Activated CD8-positive, alpha-beta memory T cell treated with anti-CD3 and anti-CD28 coated beads for 24 hours (primary cell): ENCODE measurements at regions not wholly inside any gene's neighbourhood (a gene's known extent, or its start where the extent isn't known, plus 50 kb on each side); places are given as distances from the start of the nearest gene placed in this dataset.
"Not testable (repeated sequence)": the region's sequence is repeated elsewhere in the genome, so short reads cannot be mapped to it uniquely, and the experiment has no call there.

Experiments
- DNase-seq: peaks from one replicate; pipeline ENCODE4 v3.0.0-alpha.2; 2020

DNA sequence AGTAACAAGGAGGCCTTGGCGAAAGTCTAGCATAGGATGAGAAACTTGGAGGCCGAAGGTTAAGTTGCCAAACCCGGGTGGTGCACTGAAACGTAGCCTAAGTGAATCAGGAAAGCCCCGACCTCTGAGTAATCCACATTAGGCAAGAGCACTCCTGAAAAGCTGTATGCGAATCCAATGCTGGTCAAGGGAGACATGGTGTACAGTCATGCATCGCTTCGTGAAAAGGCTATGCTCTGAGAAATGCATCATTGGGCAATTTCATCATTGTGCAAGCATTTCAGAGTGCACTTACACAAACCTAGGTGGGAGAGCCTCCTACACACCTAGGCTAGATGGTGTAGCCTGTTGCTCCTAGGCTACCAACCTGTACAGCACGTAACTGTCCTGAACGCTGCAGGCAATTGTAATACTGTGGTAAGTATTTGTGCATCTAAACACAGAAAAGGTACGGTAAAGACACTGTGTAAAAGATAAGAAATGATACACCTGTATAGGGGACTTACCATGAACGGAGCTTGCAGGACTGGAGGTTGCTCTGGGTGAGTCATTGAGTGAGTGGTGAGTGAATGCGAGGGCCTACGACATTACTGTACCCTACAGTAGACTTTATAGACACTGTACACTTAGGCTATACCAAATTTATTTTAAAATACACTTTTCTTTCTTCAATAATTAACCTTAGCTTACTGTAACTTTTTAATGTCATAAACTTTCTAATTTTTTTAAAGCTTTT, 222.5 kb downstream of the SHQ1 start:
- DNase-seq: no peak

DNA sequence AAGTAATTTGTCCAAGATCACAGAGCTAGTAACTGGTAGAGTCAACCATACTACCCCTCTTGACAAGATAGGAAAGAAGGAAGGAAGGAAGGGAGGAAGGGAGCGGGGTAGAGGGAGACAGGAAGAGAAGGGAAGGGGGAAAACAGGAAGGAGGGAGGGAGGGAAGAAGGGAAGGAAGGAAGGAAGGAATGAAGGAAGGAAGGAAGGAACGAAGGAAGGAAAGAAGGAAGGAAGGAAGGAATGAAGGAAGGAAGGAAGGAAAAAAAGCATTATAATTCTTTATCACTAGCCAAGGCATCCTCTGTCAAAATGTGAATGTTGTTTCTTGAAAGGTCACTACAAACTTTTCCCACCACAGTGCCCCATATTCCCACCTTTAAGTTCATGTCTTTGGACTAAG, 223.6 kb downstream of the SHQ1 start:
- no peak for DNase-seq

DNA sequence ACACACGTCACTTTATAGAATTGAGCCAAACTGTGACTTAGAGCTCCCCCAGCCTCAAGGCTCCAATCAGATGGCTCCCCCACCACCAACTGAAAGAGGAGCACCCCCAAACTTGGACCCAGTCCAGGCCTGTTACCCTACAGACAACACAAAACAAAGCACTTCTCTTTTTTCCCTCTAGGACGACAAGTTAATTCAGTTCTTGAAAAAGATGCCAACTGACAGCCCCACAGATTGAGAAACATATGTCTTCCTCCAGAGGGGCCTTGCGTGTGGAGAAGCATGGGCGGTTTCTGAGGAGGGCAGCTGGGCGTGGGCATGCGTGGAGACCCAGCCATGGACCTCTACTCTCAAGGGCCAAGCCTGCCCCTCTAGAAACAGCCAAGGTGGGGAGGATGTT, 229.5 kb downstream of the SHQ1 start:
- no peak for DNase-seq

DNA sequence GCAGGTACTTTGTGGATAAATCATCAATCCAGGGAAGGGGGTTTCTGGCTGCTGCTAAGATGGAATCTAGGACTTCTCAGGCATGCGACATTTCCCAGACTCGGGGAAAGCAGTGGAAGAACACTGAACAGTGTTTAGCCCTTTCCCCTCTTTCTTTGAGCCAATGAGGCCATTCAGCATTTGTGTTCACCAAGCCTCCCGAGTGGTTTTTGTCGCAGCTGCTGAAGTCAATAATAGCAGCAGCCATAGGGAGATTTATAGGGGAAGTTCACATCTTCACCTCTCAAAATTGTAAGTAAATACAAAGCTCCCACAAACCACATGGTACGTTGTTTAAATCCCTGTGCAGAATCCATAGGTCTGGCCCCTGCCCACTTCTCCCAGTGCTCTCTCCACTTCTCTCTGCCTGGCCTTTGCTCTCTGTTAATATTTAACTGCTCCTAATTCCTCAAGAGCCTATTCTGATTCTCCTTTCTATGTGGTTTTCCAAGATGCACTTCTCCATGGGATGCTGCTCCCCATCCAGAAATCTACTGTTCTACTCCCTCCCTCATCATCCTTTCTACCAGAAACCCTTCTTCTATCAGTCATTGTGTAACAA, 230.7 kb downstream of the SHQ1 start:
- no peak for DNase-seq

DNA sequence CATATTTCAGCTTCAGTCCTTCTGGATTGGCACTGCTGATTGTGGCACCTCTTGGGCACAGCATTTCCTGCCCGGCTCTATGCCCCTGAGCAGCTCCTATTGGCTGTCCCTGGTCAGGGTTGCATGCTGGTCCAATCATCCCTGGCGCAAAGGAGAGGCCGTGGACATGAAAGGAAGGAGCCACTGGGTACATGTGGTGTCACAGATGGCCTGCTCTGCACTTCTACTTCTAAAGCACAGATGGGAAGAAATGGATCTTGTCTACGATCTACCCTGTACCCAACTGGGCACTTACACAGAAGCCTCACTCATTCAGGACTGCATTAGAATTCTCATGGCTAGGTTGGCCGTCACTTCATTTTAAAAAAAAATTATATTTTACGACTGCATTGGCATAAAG, 232.5 kb downstream of the SHQ1 start:
- DNase-seq: no peak

DNA sequence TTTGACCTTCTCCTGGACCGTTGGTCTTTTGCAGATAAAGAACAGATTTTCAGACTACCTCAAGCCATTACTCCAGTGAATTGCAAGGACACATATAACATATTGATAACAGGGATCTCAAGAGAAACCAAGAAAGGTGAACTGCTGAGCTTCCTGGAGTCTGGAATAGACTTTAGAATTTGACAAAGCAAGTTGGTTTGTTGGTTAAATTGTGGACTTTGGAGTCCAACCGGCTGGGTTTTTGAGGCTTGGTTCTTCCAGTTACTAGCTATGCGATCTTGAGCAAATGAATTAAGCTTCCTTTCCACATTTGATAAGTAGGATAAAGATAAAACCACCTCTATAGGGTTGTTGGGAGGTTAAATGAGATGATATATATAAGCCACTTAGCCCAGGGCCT, 233.1 kb downstream of the SHQ1 start:
- no peak for DNase-seq

DNA sequence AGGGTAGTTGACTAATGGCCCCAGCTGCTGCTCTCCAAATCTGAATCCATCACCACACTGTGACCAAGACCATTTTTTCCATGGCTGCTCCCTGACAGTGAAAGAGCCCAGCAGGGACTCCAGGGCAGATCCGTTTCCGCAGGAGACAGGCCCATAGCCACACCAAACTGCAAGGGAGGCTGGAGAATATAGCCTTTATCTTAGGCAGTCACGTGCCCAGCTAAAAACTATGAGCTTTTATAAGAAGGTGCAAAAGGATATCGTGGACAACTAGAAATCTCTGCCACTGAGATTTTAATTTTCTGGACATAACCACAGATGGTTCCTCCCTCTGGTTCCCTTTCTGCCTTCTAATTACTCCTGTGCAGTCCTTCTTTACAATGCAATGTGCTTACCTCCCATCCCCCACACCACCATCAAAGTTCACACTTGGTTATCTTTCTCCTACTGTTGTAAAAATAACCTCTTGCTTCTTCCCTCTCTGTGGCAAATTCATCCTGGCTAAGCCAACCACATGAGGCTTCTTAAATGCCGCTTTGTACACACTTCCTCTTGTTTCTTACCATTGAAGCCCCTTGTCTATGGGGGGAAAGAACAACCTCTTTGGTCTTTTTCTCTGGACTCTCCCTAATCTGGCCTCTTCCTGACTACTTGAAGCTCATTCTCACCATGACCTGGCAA, 233.7 kb downstream of the SHQ1 start:
- DNase-seq: no peak

DNA sequence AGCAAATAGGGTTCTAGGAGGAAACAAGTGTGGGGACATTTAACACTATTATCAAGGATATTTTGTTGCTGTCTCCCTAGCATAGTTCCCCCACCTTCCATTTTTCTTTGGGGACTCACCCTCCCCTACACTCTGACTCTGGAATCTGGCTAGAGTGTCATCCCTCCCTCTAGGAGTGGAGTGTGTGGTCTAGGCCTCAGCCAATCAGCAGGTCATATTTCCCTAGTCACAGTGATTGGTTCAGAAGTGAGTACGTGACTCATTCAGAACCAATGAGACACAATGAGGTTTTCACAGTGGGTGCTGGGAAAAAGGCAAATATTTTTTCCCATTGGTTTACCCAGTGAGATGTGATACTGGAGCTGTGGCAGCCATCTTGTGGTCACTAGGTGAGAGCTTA, 234.4 kb downstream of the SHQ1 start:
- DNase-seq: no peak

DNA sequence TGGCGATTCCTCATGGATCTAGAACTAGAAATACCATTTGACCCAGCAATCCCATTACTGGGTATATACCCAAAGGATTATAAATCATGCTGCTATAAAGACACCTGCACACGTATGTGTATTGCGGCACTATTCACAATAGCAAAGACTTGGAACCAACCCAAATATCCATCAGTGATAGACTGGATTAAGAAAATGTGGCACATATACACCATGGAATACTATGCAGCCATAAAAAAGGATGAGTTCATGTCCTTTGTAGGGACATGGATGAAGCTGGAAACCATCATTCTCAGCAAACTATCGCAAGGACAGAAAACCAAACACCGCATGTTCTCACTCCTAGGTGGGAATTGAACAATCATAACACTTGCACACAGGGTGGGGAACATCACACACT, 239.1 kb downstream of the SHQ1 start:
- DNase-seq: not testable (repeated sequence)

DNA sequence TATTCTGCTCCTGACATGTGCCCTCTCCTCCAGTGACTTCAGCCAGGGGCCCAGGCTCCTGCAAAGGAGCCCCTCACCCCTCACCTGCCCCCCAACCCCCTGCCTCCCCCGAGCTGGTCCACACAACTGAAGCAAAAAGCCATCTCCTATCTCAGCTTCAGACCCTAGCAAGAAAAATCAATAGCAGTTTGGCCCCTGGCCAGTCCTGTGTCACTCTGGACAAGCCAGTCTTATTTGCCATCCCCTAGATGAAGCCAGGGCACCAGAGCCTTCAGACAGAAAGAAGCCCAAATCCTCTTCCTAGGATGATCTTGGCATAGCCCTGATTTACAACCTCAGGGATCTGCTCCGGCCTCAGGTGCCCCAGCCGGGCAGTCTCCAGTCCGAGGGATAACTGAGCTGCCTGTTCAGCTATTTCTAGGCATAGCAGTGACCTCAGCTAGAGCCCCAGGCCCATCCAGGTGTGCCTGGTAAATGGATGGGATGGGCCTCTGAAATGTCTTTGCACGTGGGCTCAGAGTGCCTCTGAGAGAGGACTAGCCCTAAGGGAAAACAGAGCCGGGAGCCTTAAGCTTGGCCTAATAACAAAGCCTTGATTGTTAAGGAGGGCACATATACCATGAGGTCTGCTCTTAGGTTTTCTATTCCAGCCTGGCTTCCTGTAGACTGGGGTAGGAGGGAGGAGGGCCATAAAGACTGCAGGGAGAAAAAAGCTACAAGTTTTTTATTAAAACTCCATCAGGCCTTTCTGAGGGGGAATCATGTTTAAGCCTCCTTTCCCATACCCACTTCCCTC, 242.0 kb downstream of the SHQ1 start:
- DNase-seq: no peak

DNA sequence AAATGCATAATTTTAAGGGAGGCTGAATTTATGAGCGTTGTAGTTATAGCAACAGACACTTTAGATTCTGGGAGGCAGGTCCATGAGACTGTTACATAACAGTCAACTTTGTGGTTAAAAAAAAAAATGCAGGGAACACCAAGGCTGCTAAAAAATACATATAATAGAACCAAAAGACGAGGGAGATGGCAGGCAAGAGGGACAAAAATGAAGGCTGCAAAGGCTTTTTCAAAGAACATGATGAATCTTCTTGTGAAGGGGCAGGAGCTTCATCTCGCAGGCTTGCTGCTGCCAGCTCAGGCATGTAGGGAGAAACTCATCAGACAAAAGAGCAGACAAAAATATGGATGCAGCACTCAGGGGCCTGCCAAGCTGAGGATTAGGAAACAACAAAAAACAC, 243.9 kb downstream of the SHQ1 start:
- no peak for DNase-seq

DNA sequence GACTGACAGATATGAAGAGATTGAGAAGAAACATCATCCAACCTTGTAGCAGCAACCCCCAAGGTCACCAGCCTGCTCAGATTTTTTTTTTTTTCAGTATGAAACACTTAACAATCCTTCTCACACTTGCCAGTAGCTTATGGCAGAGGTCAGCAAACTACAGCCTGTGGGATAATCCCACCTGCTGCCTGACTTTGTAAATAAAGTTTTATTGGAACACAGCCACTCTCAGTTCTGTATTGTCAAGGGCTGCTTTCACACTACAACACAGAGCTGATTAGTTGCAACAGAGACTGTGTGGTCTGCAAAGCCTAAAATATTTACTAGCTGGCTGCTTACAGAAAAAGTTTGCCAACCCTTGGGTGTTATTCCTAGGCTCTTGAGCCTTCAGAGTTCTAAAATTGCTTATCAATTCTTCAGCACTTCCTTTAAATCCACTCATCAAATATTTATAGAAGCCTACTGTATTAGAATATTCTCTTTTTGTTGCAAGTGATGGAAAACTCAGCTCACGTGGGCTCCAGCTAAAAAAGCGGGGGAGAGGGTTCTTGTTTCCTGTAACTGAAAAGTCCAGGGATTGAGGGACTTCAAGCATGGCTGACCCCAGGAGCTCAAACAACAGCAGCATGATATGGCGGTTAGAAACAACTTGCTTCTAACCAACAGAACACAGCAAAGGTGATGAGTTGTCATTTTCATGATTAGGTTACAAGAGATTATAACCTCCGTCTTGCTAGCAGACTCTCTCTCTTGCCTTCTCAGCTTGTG, 246.1 kb downstream of the SHQ1 start:
- DNase-seq: no peak

DNA sequence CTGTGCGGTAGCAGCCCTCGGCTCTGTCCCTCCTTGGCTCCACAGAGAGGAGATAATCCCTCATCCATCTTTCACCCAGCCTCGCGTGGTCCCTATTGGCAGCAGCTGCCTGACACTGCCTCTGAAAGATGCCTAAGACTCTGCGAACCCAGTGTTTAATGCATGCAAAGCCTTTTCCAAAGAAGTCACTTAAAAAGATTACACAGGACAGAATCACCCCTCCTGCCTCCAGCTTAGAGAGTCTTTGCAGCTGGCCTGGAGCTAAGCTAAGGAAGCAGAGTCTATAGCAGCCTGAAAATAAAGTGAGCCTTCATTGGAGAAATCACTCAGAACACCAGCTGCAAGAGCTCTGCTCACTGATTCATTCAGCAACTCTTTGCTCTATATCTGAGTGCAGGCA, 247.2 kb downstream of the SHQ1 start:
- DNase-seq: no peak

DNA sequence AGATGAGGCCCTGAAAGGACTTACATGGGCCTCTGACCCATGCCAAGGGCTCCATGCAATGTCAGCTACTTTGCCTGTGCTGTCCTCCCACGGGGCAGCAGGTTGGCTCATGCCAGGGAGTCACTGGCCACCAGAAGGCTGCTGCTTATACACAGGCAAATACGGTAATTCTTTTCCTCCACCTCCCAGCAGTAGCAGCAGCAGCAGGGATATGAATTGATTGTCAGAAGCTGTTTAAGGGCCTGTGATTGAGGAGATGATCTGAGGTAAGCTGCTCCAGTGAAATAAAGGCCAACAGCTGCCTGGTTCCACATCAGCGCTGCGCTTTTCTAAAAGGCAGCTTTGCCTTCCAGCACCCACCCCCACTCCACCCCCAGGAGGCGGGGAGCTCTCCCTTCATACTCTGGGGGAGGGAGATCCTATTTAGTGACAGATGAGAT, 250.5 kb downstream of the SHQ1 start:
- no peak for DNase-seq

DNA sequence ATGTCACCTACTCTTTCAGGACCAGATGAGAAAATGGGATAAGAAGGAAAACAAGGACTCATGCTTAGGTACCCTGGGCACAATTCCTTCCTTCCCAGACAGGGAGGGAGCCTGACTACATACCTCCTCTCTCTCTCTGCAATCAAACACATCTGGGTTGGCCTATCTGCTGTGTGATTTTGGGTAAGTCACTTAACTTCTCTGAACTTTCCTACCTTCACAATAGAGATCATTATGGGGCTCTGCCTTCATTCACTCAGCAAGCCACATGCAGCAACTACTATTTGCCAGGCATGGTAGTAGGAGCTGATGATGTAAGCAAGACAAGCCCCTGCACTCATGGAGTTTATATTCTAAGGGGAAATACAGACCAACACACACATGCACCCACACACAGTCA, 251.2 kb downstream of the SHQ1 start:
- no peak for DNase-seq

DNA sequence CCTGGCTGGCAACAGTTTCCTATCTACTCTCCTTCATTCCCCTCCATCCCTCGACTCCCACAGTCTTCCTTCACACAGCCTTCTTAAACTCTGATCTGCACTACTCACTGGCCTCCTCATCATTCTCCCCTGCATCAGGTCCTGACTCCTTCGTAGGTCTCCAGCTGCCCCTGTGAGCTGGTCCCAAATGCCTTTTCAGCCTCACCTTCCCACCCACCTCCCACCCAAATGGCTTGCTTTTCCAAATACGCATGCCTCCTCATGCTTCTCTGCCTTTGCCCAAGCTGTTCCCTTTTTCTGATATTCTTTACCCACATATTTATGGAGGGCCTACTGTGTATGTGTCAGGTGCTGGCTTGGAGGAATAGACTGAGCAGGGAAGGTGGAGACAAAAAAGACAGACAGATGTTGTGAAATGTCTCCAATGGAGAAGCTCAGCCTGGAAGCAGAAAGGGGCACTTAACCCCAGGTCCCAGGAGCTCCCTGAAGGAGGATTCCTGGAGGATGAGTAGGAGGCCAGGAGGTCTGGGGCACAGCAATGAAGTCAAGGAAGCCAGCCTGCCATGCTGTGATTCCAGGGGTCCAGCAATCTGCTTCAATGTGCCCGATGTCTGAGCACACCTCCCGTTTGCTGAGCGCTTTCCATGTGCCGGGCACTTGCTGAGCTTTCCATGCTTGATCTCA, 252.2 kb downstream of the SHQ1 start:
- no peak for DNase-seq

DNA sequence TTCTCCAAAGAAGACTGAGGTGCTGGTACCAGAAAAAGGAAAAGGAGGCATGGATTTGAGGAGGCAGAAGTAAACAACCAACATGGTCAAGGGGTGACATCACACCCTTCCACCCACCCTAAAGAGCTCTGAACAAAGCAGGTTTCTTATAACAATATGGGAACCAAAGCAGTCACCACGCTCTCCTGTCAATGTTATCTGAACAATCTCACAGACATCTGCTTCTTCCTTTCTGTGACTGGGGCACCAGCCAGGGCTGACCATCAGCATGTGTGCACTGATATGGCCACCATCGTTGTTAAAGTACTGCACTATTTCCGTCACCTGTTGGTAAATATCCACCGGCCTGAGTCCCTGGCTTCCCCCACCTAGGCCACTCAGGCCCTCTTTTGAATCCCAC, 252.9 kb downstream of the SHQ1 start:
- no peak for DNase-seq

DNA sequence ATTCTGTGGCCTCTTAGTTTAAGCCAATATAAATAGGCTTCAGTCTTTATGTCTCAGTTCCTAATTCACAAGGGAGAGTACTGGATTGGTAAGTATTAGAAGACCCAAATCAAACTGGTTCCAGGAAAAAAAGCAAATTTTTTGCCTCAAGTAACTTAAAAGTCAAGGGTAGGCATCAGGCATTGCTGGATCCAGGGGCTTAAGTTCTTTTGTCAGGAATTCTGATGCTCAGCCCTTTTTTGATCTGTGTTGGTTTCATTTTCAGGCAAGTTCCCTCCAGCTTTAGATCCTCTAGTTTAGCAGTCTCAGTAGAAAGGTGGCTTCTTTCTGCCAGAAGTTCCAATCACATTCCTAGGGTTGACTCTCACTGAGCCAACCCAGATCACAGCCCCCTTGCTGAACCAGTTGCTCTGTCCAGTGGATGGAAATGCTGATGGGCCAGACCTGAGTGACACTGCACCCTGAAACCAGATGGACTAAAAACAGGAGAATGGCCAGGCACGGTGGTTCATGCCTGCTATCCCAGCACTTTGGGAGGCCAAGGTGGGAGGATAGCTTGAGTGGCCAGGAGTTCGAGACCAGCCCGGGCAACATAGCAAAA, 253.5 kb downstream of the SHQ1 start:
- DNase-seq: no peak

DNA sequence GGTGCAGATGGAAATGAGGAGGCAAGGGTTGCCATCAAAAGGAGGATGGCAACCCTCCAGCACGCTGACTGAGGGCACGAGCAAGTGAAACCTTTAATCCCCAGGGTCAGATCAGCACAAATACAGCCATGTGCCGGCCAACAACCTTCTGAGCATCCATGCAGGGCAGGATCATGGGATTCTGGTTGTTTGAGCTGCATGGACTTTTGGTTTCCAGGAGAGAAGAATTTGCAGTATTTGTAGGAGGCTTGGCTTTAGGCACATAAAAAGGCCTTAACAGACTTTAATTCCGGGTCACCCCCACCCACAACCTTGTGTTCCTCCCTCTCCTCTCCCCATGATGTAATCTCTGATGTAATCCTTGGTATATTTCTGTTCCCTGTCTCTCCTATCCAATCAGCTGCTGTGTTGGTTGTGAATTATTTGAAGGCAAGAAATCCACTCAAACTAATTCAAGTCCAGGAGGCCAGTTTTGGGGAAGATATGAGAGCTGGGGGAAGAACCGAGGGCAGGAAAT, 254.3 kb downstream of the SHQ1 start:
- no peak for DNase-seq

DNA sequence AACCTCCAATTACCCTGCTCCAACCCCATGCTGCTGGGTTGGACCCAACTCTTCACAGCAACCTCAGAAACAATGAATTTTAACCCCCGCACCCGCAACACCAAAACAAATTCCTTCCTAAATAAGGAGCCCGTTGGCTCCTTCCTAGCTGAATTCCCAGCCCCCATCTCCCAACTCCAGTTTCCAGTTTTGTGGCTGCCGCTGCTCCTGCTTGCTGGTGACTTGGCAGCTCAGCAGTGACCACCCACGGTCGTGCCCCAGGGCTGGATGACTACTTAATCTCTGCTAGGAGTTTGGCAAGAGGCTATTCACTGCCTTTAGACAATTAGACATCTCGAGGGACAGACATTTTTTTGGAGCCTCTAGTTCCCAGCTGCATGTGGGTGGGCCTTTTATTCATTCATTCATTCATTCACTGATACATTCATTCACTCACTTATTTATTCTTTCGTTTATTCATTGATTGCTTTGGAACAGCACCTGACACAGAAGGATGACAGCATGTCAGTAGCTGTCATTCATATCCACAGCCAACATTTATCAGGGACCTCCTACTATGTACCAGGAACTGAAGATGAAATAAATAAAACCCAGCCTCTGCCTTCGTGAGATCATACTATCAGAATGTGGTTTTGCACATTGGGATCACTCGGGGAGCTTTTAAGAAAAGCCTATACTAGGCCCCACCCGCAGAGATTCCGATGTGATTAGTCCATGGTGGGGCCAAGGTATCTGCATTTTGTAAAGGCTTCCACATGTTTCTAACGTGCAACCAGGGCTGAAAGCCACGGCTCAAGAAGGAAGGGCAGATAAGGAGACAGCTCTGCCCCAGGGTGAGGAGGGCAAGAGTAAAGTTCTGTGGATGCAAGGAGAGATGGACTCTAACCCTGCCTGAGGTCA, 256.5 kb downstream of the SHQ1 start:
- DNase-seq: no peak
